ENCODE measurements at regions not wholly inside any gene's neighbourhood (a gene's known extent, or its start where the extent isn't known, plus 50 kb on each side); places are given as distances from the start of the nearest gene placed in this dataset.

DNA sequence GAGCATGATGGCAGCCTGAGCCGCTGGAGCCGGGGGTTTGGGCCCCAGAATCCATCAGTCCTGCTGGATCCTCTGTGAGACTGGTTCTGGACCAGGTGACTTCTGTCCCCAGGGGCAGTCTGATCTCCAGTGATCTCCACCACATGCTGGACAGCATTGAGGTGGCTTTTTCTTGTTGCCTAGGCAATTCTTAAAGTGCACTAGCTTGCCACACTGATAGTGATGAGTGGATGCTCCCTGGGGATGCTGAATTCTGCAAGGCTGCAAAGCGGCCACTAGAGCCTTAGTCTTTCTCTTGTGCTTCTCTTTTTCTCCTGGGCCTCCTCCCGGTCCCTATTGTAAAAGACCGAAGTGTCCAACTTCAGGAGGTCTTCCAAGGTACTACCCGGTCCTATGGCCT, 70.4 kb upstream of the ATP11B start:
- Histone ChIP-seq H3K9me3 (no peaks in the 10 kb centered on the region), H3K4me1 (peaks cover 4% of the 10 kb centered on the region), H3K27me3 (no peaks in the 10 kb centered on the region), H3K36me3 (no peaks in the 10 kb centered on the region), H3K27ac (no peak overlapping the region), H3K4me3 (no peak overlapping the region)
- DNase-seq (ENCODE audit: extremely low spot score in 2 of 2), result no peak
- TF ChIP-seq POLR2AphosphoS5 (IDR thresholded peaks at IDR 0.05; ENCODE audit: insufficient read depth in 1 of 2, low read depth in 1 of 2) (no peak), POLR2A (IDR thresholded peaks at IDR 0.05) (no peak)
- intact Hi-C loops (cut with DNase I), result no loop called here

GRCh38 chr3:182723596-182723995, 69.7 kb upstream of the ATP11B start:
- Histone ChIP-seq H3K27ac (no peak overlapping the region), H3K9me3 (no peaks in the 10 kb centered on the region), H3K27me3 (no peaks in the 10 kb centered on the region), H3K4me3 (no peak overlapping the region), H3K4me1 (peaks cover 4% of the 10 kb centered on the region), H3K36me3 (no peaks in the 10 kb centered on the region)
- no peak for DNase-seq (ENCODE audit: extremely low spot score in 2 of 2)
- no peak for TF ChIP-seq POLR2A (IDR thresholded peaks at IDR 0.05)
- TF ChIP-seq, protein P1, sequence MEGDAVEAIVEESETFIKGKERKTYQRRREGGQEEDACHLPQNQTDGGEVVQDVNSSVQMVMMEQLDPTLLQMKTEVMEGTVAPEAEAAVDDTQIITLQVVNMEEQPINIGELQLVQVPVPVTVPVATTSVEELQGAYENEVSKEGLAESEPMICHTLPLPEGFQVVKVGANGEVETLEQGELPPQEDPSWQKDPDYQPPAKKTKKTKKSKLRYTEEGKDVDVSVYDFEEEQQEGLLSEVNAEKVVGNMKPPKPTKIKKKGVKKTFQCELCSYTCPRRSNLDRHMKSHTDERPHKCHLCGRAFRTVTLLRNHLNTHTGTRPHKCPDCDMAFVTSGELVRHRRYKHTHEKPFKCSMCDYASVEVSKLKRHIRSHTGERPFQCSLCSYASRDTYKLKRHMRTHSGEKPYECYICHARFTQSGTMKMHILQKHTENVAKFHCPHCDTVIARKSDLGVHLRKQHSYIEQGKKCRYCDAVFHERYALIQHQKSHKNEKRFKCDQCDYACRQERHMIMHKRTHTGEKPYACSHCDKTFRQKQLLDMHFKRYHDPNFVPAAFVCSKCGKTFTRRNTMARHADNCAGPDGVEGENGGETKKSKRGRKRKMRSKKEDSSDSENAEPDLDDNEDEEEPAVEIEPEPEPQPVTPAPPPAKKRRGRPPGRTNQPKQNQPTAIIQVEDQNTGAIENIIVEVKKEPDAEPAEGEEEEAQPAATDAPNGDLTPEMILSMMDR (IDR thresholded peaks at IDR 0.05), result no peak
- TF ChIP-seq POLR2AphosphoS5 (IDR thresholded peaks at IDR 0.05; ENCODE audit: insufficient read depth in 1 of 2, low read depth in 1 of 2), result no peak
- intact Hi-C loops (cut with DNase I), result no loop called here

GRCh38 chr3:182725372-182726251, 67.7 kb upstream of the ATP11B start:
- H3K4me3 ChIP-seq, result peak overlapping the region in 1 of 2 donors; percentile 31
- H3K27ac ChIP-seq, result no peak overlapping the region
- no peaks in the 10 kb centered on the region for H3K27me3 ChIP-seq
- peaks cover 4% of the 10 kb centered on the region for H3K4me1 ChIP-seq
- DNase-seq (ENCODE audit: extremely low spot score in 2 of 2), result no peak
- TF ChIP-seq POLR2AphosphoS5 (IDR thresholded peaks at IDR 0.05; ENCODE audit: insufficient read depth in 1 of 2, low read depth in 1 of 2) (no peak), POLR2A (IDR thresholded peaks at IDR 0.05) (no peak)
- TF ChIP-seq, protein P1 (IDR thresholded peaks at IDR 0.05), result no peak
- intact Hi-C loops (cut with DNase I), result no loop called here
- no peaks in the 10 kb centered on the region for H3K36me3 ChIP-seq
- no peaks in the 10 kb centered on the region for H3K9me3 ChIP-seq

DNA sequence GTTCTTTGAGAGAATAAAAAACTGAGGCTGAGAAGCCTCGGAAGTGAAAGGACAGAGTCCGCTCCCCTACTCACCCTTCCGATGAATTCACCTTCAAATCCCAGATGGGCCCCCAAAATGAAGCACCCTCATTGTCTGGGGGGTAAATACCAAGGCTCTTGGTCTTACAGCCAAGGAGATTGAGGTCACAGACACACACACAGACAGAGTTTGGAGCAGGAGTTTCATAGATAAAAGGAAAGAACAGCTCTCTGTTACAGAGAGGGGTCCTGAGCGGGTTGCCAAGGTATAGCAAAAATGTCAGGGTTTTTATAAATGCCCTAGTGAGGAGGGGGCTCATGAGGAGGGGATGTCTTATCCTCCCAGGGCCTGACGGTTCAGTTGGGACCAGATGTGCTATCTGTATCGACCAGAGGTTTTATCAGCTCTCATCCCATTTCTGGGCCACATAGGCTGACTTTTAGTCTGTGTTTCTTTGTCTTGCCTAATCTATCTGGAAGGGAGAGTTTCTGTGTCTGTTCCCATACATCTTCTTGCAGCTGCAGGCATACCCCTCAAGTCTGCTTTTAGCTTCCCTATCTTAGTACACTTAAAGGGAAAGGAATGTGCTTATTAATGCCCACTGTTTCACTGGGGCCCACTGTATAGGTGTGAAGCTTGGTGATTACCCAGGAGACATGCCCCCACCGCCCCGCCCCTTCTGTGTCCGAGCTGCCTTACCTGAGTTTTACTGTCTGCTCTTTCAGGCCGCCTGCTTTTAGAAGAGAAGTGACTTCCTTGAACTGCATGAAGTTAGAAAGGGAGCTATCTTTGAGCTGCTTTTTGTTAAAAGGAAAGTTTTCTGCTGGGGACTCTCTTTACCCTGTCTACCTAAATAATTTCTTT, 66.8 kb upstream of the ATP11B start:
- intact Hi-C loops (cut with DNase I), result no loop called here
- TF ChIP-seq POLR2AphosphoS5 (IDR thresholded peaks at IDR 0.05; ENCODE audit: insufficient read depth in 1 of 2, low read depth in 1 of 2), result no peak
- TF ChIP-seq, protein P1 (IDR thresholded peaks at IDR 0.05), result no peak
- no peak for TF ChIP-seq POLR2A (IDR thresholded peaks at IDR 0.05)

DNA sequence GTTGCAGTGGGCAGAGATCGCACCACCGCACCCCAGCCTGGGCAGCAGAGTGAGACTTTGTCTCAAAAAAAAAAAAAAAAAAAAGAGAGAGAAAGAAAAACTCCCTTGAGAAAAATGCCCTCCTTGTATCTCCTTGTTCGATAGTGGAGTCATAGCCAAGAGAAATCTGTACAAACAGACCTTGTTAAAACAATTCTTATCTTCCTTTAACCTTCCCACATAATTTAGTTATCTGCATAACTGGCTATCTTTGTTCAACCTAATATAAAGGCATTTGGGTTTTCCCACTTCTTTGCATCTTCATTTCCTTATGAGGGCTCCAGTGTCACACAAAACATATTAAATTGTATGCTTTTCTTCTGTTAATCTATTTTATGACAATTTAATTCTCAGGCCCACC, 65.1 kb upstream of the ATP11B start:
- H3K36me3 ChIP-seq, result no peaks in the 10 kb centered on the region
- no peak overlapping the region for H3K27ac ChIP-seq
- no peaks in the 10 kb centered on the region for H3K9me3 ChIP-seq
- no peak for DNase-seq (ENCODE audit: extremely low spot score in 2 of 2)
- H3K4me3 ChIP-seq, result no peak overlapping the region
- TF ChIP-seq, protein P1 (IDR thresholded peaks at IDR 0.05), result no peak
- no peak for TF ChIP-seq POLR2A (IDR thresholded peaks at IDR 0.05)
- no peak for TF ChIP-seq POLR2AphosphoS5 (IDR thresholded peaks at IDR 0.05; ENCODE audit: insufficient read depth in 1 of 2, low read depth in 1 of 2)
- intact Hi-C loops (cut with DNase I), result no loop called here
- H3K27me3 ChIP-seq, result no peaks in the 10 kb centered on the region
- peaks cover 4% of the 10 kb centered on the region for H3K4me1 ChIP-seq

More for the DNA sequence above, 66.8 kb upstream of the ATP11B start:
- Histone ChIP-seq H3K4me1 (peaks cover 4% of the 10 kb centered on the region), H3K9me3 (no peaks in the 10 kb centered on the region), H3K27me3 (no peaks in the 10 kb centered on the region), H3K4me3 (no peak overlapping the region), H3K36me3 (no peaks in the 10 kb centered on the region), H3K27ac (no peak overlapping the region)
- DNase-seq (ENCODE audit: extremely low spot score in 2 of 2), result no peak

Measured in vagina (tissue), 2 donors.